Tibial nerve (tissue), 4 donors: ENCODE measurements at regions not wholly inside any gene's neighbourhood (a gene's known extent, or its start where the extent isn't known, plus 50 kb on each side); places are given as distances from the start of the nearest gene placed in this dataset.

Experiments used
- CTCF ChIP-seq, 5 experiments: fragments of 200-600 bp in 3 of 5; fragments of 450-650 bp in 2 of 5; sonication (generic) in 3 of 5; IDR thresholded peaks; one replicate each; pipeline ENCODE4 v1.5.1; 2016 to 2019; ENCODE audit warnings: antibody characterized with exemption in 5 of 5, mild to moderate bottlenecking in 3 of 5, moderate library complexity in 2 of 5
- EP300 ChIP-seq, 2 donors: sonication (generic); formaldehyde crosslinking; IDR thresholded peaks; one replicate each; pipeline ENCODE4 v1.6.1; 2017; ENCODE audit warnings: antibody characterized with exemption in 2 of 2, mild to moderate bottlenecking in 1 of 2

- no peak for TF ChIP-seq CTCF (IDR thresholded peaks at IDR 0.05)
- TF ChIP-seq EP300 (IDR thresholded peaks at IDR 0.05) = no peak
Observed at GRCh38 chr13:103803349-103803748, 737.1 kb upstream of the SLC10A2 start.
